K562 (cell line): ENCODE measurements at regions not wholly inside any gene's neighbourhood (a gene's known extent, or its start where the extent isn't known, plus 50 kb on each side); places are given as distances from the start of the nearest gene placed in this dataset.

Experiments
- ATAC-seq: fragments of 200-7000 bp; cut with Tn5 transposase; 3 replicates; pipeline ENCODE4 v1.9.1; 2020; ENCODE audit warnings: moderate library complexity
- BruUV-seq: library from RNA; stranded (reverse); fragments of 400-500 nt; replicated peaks from 2 replicates; lab custom pipeline; 2021; lab: Mats Ljungman, UMichigan
- CTCF ChIA-PET: fragments of 300-600 bp; formaldehyde crosslinking; extraction: SDS; loops from one replicate; lab custom pipeline; 2021; ENCODE audit warnings: low intra/inter-chr PET ratio; lab: Yijun Ruan, JAX
- POLR2A ChIA-PET: fragments of 300-600, 350-650 bp; sonication (Branson Sonifier 250); formaldehyde crosslinking; extraction: SDS; loops from one replicate; lab custom pipeline; 2021; ENCODE audit warnings: antibody characterized with exemption, inconsistent platforms; lab: Yijun Ruan, JAX
- DNase-seq, 4 experiments: peaks; one replicate each; pipeline versions ENCODE4 v3.0.0 to v3.0.0-alpha.2; 2011 to 2018; ENCODE audit warnings: low spot score in 3 of 4, mixed read lengths in 3 of 4; ENCODE audit errors: extremely low read depth in 1 of 4
- FAIRE-seq: peaks from 2 replicates; lab custom pipeline; 2011; peaks lifted over from hg19 to GRCh38; lab: Jason Lieb, UNC
- H2AFZ ChIP-seq: 2 replicates; pipeline ENCODE4 v1.6.0; 2011; ENCODE audit warnings: low read depth, low read length, control low read depth, inconsistent platforms
- H3K27ac ChIP-seq: fragments of 200-600 bp; 3 replicates; pipeline ENCODE4 v1.8.0; 2011; ENCODE audit warnings: low read depth, mild to moderate bottlenecking, control low read depth, inconsistent platforms, low read length, moderate library complexity, mixed read lengths; ENCODE audit errors: extremely low read depth
- H3K27me3 ChIP-seq, 2 experiments: fragments of 300-600 bp in 1 of 2; 2 replicates in 1 of 2; 3 replicates in 1 of 2; pipeline versions ENCODE4 v1.6.0 to v1.8.0; 2011; ENCODE audit warnings: inconsistent platforms in 2 of 2, low read length in 2 of 2, mild to moderate bottlenecking in 1 of 2, mixed read lengths in 1 of 2, moderate library complexity in 1 of 2; ENCODE audit not compliant: control insufficient read depth in 2 of 2, insufficient read depth in 2 of 2
- H3K36me3 ChIP-seq: fragments of 300-600 bp; 3 replicates; pipeline ENCODE4 v1.8.0; 2011; ENCODE audit warnings: mild to moderate bottlenecking, low read length, inconsistent platforms; ENCODE audit not compliant: control insufficient read depth, insufficient read depth
- H3K4me1 ChIP-seq, 2 experiments: fragments of 200-600 bp in 1 of 2; replicated peaks in 1 of 2; 2 replicates in 1 of 2; 3 replicates in 1 of 2; pipeline versions ENCODE4 v1.5.1 to v1.8.0; 2011; ENCODE audit warnings: inconsistent platforms in 2 of 2, low read length in 2 of 2, mild to moderate bottlenecking in 1 of 2, mixed read lengths in 1 of 2, moderate library complexity in 1 of 2; ENCODE audit not compliant: control insufficient read depth in 2 of 2, insufficient read depth in 2 of 2
- H3K4me2 ChIP-seq: 2 replicates; pipeline ENCODE4 v1.6.1; 2011; ENCODE audit warnings: low read length, control low read depth, inconsistent platforms, mixed read lengths; ENCODE audit not compliant: insufficient read depth
- H3K4me3 ChIP-seq: fragments of 200-600 bp; sonication (generic), shearing (Covaris generic); 2 replicates; pipeline ENCODE4 v1.5.1; 2016; ENCODE audit warnings: control low read depth, inconsistent platforms
- H3K79me2 ChIP-seq: fragments of 200-600 bp; 3 replicates; pipeline ENCODE4 v1.8.0; 2011; ENCODE audit warnings: low read length, inconsistent platforms; ENCODE audit not compliant: control insufficient read depth, insufficient read depth
- H3K9ac ChIP-seq, 2 experiments: 2 replicates each; pipeline versions ENCODE4 v1.6.0 to v1.6.1; 2011; ENCODE audit warnings: low read depth in 2 of 2, low read length in 2 of 2, control low read depth in 1 of 2, inconsistent platforms in 1 of 2, mild to moderate bottlenecking in 1 of 2, mixed read lengths in 1 of 2; ENCODE audit not compliant: insufficient read depth in 1 of 2
- H3K9me1 ChIP-seq: one replicate; pipeline ENCODE4 v1.6.0; 2011; ENCODE audit warnings: inconsistent platforms, mild to moderate bottlenecking, low read length, moderate library complexity; ENCODE audit not compliant: control insufficient read depth, insufficient read depth
- H3K9me3 ChIP-seq: replicated peaks from 2 replicates; pipeline ENCODE4 v1.5.1; 2011; ENCODE audit warnings: low read depth, low read length, inconsistent platforms; ENCODE audit not compliant: control insufficient read depth, insufficient read depth
- H4K20me1 ChIP-seq: replicated peaks from 2 replicates; pipeline ENCODE4 v1.6.1; 2011; ENCODE audit warnings: low read length, inconsistent platforms, mixed read lengths; ENCODE audit not compliant: control insufficient read depth, insufficient read depth
- CCAR2 ChIP-seq: fragments of 200-400 bp; formaldehyde crosslinking; IDR thresholded peaks from 2 replicates; pipeline ENCODE4 v1.6.1; 2017; ENCODE audit warnings: mild to moderate bottlenecking, low read depth, low read length
- DNMT1 ChIP-seq: fragments of 450-650 bp; IDR thresholded peaks from 2 replicates; pipeline ENCODE4 v1.6.1; 2016; ENCODE audit warnings: antibody characterized with exemption, mild to moderate bottlenecking
- EGR1 ChIP-seq: fragments of 450-650 bp; conservative IDR thresholded peaks from 2 replicates; pipeline ENCODE4 v1.6.1; 2017; ENCODE audit warnings: mild to moderate bottlenecking
- MAFK ChIP-seq: IDR thresholded peaks from 2 replicates; pipeline ENCODE4 v1.6.1; 2011; ENCODE audit warnings: low read length, improper control_type of control experiment
- PHF20 ChIP-seq: fragments of 450-650 bp; IDR thresholded peaks from 2 replicates; pipeline ENCODE4 v1.6.1; 2018; ENCODE audit not compliant: partially characterized antibody
- RBBP5 ChIP-seq: fragments of 200-600 bp; sonication (generic); IDR thresholded peaks from 2 replicates; pipeline ENCODE4 v1.6.1; 2012; ENCODE audit warnings: borderline replicate concordance, mild to moderate bottlenecking, low read length, control low read depth, inconsistent platforms; ENCODE audit not compliant: insufficient read depth, poor library complexity, severe bottlenecking
- SNRNP70 ChIP-seq: fragments of 200-400 bp; formaldehyde crosslinking; optimal IDR thresholded peaks from 2 replicates; pipeline ENCODE3; 2017; ENCODE audit warnings: low read depth, low read length
- TCFL5 ChIP-seq: fragments of 250-450 bp; sonication (Bioruptor Pico); conservative IDR thresholded peaks from 2 replicates; pipeline ENCODE4 v1.6.1; 2021; ENCODE audit warnings: mild to moderate bottlenecking, moderate library complexity, matching md5 sums
- in situ Hi-C: fragments of 300-500 bp; cut with MboI; formaldehyde crosslinking; loops from 4 replicates; pipeline ENCODE4 v1.15.0; 2018; ENCODE audit warnings: inconsistent platforms, mixed read lengths
- intact Hi-C: fragments of 100-400 bp; cut with micrococcal nuclease; formaldehyde crosslinking; loops from 2 replicates; pipeline ENCODE4 v1.14.2; 2022
- TF ChIP-seq, protein P1 (sequence below): fragments of 450-650 bp; IDR thresholded peaks from 2 replicates; pipeline ENCODE4 v1.6.1; 2016; ENCODE audit warnings: antibody characterized with exemption
- TF ChIP-seq, protein P2 (sequence below): sonication (generic); formaldehyde crosslinking; IDR thresholded peaks from 2 replicates; pipeline ENCODE4 v1.8.1; 2023; ENCODE audit warnings: mild to moderate bottlenecking, missing genetic modification reagents

DNA sequence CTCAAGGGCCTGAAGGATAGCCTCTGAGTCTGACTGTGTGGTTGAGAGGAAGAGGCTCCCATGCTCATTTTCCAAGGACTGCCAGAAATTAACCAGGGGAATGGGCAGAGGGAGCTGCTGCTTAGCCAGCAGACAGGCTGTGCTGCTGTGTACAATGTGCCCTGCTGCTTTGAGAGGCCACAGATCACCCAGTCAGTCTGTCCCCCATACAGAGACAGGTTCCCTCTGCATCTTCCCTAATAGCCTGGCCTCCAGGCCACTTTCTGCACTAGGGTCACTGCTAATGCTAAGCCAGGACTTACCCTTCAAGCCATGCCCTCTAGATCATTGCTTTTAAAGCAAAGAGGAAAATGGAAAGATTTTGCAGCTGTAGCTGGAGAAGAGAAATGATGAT, 341.1 kb downstream of the CYRIA start:
- no peaks in the 10 kb centered on the region for H3K79me2 ChIP-seq
- no peak for DNase-seq
- intact Hi-C loops (no loop called here), in situ Hi-C loops (no loop called here)
- peaks cover 0 to 21% of the 10 kb centered on the region in 2 experiments; a peak in 2 of 5 replicates for H3K27me3 ChIP-seq
- H3K9me1 ChIP-seq, result peaks cover 4% of the 10 kb centered on the region
- H3K4me2 ChIP-seq, result no peak overlapping the region
- no TSS peak for BruUV-seq
- no peaks in the 10 kb centered on the region for H3K36me3 ChIP-seq
- H3K27ac ChIP-seq, result no peak overlapping the region
- H3K9me3 ChIP-seq, result no peaks in the 10 kb centered on the region
- ChIA-PET CTCF (no interaction called here), POLR2A (no interaction called here)
- no peak overlapping the region for H2AFZ ChIP-seq
- H3K4me3 ChIP-seq, result no peak overlapping the region
- no peak for ATAC-seq
- H3K9ac ChIP-seq, result no peak overlapping the region
- FAIRE-seq, result no peak
- H3K4me1 ChIP-seq, result no peaks in the 10 kb centered on the region
- TF ChIP-seq RBBP5, result no peak
- TF ChIP-seq CCAR2, result no peak
- TF ChIP-seq MAFK, result no peak
- TF ChIP-seq SNRNP70, result no peak
- TF ChIP-seq TCFL5 (CRISPR knock-in tag), result no peak
- TF ChIP-seq, protein P1, sequence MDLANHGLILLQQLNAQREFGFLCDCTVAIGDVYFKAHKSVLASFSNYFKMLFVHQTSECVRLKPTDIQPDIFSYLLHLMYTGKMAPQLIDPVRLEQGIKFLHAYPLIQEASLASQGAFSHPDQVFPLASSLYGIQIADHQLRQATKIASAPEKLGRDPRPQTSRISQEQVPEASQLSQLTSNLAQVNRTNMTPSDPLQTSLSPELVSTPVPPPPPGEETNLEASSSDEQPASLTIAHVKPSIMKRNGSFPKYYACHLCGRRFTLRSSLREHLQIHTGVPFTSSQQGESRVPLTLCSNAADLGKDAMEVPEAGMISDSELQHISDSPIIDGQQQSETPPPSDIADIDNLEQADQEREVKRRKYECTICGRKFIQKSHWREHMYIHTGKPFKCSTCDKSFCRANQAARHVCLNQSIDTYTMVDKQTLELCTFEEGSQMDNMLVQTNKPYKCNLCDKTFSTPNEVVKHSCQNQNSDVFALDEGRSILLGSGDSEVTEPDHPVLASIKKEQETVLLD, result no peak
- TF ChIP-seq PHF20, result no peak
- TF ChIP-seq DNMT1, result no peak
- no peak for TF ChIP-seq EGR1
- TF ChIP-seq, protein P2, sequence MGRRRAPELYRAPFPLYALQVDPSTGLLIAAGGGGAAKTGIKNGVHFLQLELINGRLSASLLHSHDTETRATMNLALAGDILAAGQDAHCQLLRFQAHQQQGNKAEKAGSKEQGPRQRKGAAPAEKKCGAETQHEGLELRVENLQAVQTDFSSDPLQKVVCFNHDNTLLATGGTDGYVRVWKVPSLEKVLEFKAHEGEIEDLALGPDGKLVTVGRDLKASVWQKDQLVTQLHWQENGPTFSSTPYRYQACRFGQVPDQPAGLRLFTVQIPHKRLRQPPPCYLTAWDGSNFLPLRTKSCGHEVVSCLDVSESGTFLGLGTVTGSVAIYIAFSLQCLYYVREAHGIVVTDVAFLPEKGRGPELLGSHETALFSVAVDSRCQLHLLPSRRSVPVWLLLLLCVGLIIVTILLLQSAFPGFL (CRISPR knock-in tag), result no peak
- TF ChIP-seq, all 486 proteins: peak for 0
- 0 out of 2 replicates have a peak, but pooled peaks cover 1% of the 10 kb centered on the region for H4K20me1 ChIP-seq
